Astrocyte (in vitro differentiated cells and primary cell): ENCODE measurements at regions not wholly inside any gene's neighbourhood (a gene's known extent, or its start where the extent isn't known, plus 50 kb on each side); places are given as distances from the start of the nearest gene placed in this dataset.

ENCODE experiments used
- CTCF ChIP-seq: IDR thresholded peaks from 2 replicates; pipeline ENCODE4 v1.5.1; 2011; ENCODE audit warnings: low read depth, mild to moderate bottlenecking, inconsistent platforms, low read length, moderate library complexity; ENCODE audit not compliant: insufficient read depth
- EZH2 ChIP-seq: IDR thresholded peaks from 2 replicates; pipeline ENCODE4 v1.6.1; 2012; ENCODE audit warnings: mild to moderate bottlenecking, low read length, inconsistent platforms; ENCODE audit not compliant: insufficient read depth

- TF ChIP-seq CTCF (no peak), EZH2 (no peak)
Measured at GRCh38 chr2:133667085-133667484, 98.8 kb upstream of the NCKAP5 start.
